ENCODE measurements at regions not wholly inside any gene's neighbourhood (a gene's known extent, or its start where the extent isn't known, plus 50 kb on each side); places are given as distances from the start of the nearest gene placed in this dataset.

- no peaks in the 10 kb centered on the region for H3K36me3 Mint-ChIP-seq (ENCODE audit: insufficient read depth, unreplicated experiment)
- CTCF ChIA-PET: no interaction called here
- no peak for TF ChIP-seq CTCF (IDR thresholded peaks at IDR 0.05; ENCODE audit: unreplicated experiment)
- intact Hi-C loops (cut with micrococcal nuclease; ENCODE audit: unreplicated experiment): no loop called here
- DNase-seq: no peak
- no peaks in the 10 kb centered on the region for H3K4me1 Mint-ChIP-seq (ENCODE audit: low read depth, unreplicated experiment)
- no peak overlapping the region for H3K27ac Mint-ChIP-seq (ENCODE audit: unreplicated experiment)
- H3K4me3 Mint-ChIP-seq (ENCODE audit: low read depth, unreplicated experiment): no peak overlapping the region
- peaks cover 34% of the 10 kb centered on the region for H3K27me3 Mint-ChIP-seq (ENCODE audit: unreplicated experiment)
- H3K9me3 Mint-ChIP-seq (ENCODE audit: low read depth, unreplicated experiment): peaks cover 3% of the 10 kb centered on the region
- no TSS peak for BruUV-seq (replicated peaks)
Measured at GRCh38 chr6:15987569-15987968, 141.3 kb upstream of the MYLIP start.

GRCh38 chr6:15986027-15986629, 142.8 kb upstream of the MYLIP start:
- BruUV-seq (replicated peaks): no TSS peak
- CTCF ChIA-PET: no interaction called here
- H3K4me3 Mint-ChIP-seq (ENCODE audit: low read depth, unreplicated experiment): no peak overlapping the region
- peaks cover 43% of the 10 kb centered on the region for H3K27me3 Mint-ChIP-seq (ENCODE audit: unreplicated experiment)
- no peak overlapping the region for H3K27ac Mint-ChIP-seq (ENCODE audit: unreplicated experiment)
- DNase-seq: no peak
- intact Hi-C loops (cut with micrococcal nuclease; ENCODE audit: unreplicated experiment): no loop called here
- no peaks in the 10 kb centered on the region for H3K4me1 Mint-ChIP-seq (ENCODE audit: low read depth, unreplicated experiment)
- H3K9me3 Mint-ChIP-seq (ENCODE audit: low read depth, unreplicated experiment): peaks cover 3% of the 10 kb centered on the region
- no peak for TF ChIP-seq CTCF (IDR thresholded peaks at IDR 0.05; ENCODE audit: unreplicated experiment)
- H3K36me3 Mint-ChIP-seq (ENCODE audit: insufficient read depth, unreplicated experiment): no peaks in the 10 kb centered on the region

GRCh38 chr6:15985379-15985959, 143.4 kb upstream of the MYLIP start:
- Mint-ChIP-seq H3K9me3 (ENCODE audit: low read depth, unreplicated experiment) (peaks cover 3% of the 10 kb centered on the region), H3K36me3 (ENCODE audit: insufficient read depth, unreplicated experiment) (no peaks in the 10 kb centered on the region), H3K4me3 (ENCODE audit: low read depth, unreplicated experiment) (no peak overlapping the region), H3K4me1 (ENCODE audit: low read depth, unreplicated experiment) (no peaks in the 10 kb centered on the region), H3K27me3 (ENCODE audit: unreplicated experiment) (peaks cover 50% of the 10 kb centered on the region), H3K27ac (ENCODE audit: unreplicated experiment) (no peak overlapping the region)
- intact Hi-C loops (cut with micrococcal nuclease; ENCODE audit: unreplicated experiment): no loop called here
- no peak for DNase-seq
- BruUV-seq (replicated peaks): no TSS peak
- no peak for TF ChIP-seq CTCF (IDR thresholded peaks at IDR 0.05; ENCODE audit: unreplicated experiment)
- CTCF ChIA-PET: no interaction called here

- peaks cover 3% of the 10 kb centered on the region for H3K9me3 Mint-ChIP-seq (ENCODE audit: low read depth, unreplicated experiment)
- H3K36me3 Mint-ChIP-seq (ENCODE audit: insufficient read depth, unreplicated experiment): no peaks in the 10 kb centered on the region
- no peak for TF ChIP-seq CTCF (IDR thresholded peaks at IDR 0.05; ENCODE audit: unreplicated experiment)
- no peak for DNase-seq
- peaks cover 39% of the 10 kb centered on the region for H3K27me3 Mint-ChIP-seq (ENCODE audit: unreplicated experiment)
- CTCF ChIA-PET: no interaction called here
- no peak overlapping the region for H3K4me3 Mint-ChIP-seq (ENCODE audit: low read depth, unreplicated experiment)
- no peaks in the 10 kb centered on the region for H3K4me1 Mint-ChIP-seq (ENCODE audit: low read depth, unreplicated experiment)
- no TSS peak for BruUV-seq (replicated peaks)
- H3K27ac Mint-ChIP-seq (ENCODE audit: unreplicated experiment): no peak overlapping the region
- intact Hi-C loops (cut with micrococcal nuclease; ENCODE audit: unreplicated experiment): no loop called here
Measured at GRCh38 chr6:15981956-15982355, 146.9 kb upstream of the MYLIP start.
